ENCODE measurements at regions not wholly inside any gene's neighbourhood (a gene's known extent, or its start where the extent isn't known, plus 50 kb on each side); places are given as distances from the start of the nearest gene placed in this dataset.

DNA sequence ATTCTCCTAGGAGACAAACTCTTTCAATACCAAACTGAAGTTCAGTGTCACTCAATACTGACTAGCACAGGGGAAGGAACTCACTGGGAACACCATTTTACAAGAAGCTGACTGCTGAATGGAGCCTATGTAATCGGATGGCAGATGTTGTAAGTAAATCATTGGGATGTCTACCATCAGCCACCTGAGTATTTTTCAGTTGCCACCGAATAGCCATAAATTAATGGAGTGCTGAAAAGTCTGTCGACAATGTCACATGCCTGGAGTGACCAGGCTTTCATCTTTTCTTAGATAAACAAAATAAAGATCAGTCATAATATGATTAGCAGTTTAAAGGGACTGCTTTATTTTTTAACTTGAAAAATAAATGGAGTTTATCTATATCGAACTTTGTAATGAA, 145.9 kb upstream of the SEMA3E start:
- TF ChIP-seq ZNF558 (tag by site-specific recombination; IDR thresholded peaks at IDR 0.05) (no peak), ZBTB20 (tag by site-specific recombination; IDR thresholded peaks at IDR 0.05) (no peak), ZNF274 (IDR thresholded peaks at IDR 0.05; ENCODE audit: low read length) (no peak), ZNF274 (tag by site-specific recombination; IDR thresholded peaks at IDR 0.05; ENCODE audit: borderline replicate concordance) (no peak), ZNF426 (tag by site-specific recombination; IDR thresholded peaks at IDR 0.05) (no peak), ZNF223 (tag by site-specific recombination; IDR thresholded peaks at IDR 0.05) (no peak), ZNF785 (tag by site-specific recombination; IDR thresholded peaks at IDR 0.05) (no peak), SETDB1 (IDR thresholded peaks at IDR 0.05; ENCODE audit: insufficient read length, low read length) (no peak)
- TF ChIP-seq, protein P1, sequence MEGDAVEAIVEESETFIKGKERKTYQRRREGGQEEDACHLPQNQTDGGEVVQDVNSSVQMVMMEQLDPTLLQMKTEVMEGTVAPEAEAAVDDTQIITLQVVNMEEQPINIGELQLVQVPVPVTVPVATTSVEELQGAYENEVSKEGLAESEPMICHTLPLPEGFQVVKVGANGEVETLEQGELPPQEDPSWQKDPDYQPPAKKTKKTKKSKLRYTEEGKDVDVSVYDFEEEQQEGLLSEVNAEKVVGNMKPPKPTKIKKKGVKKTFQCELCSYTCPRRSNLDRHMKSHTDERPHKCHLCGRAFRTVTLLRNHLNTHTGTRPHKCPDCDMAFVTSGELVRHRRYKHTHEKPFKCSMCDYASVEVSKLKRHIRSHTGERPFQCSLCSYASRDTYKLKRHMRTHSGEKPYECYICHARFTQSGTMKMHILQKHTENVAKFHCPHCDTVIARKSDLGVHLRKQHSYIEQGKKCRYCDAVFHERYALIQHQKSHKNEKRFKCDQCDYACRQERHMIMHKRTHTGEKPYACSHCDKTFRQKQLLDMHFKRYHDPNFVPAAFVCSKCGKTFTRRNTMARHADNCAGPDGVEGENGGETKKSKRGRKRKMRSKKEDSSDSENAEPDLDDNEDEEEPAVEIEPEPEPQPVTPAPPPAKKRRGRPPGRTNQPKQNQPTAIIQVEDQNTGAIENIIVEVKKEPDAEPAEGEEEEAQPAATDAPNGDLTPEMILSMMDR (tag by site-specific recombination; IDR thresholded peaks at IDR 0.05): no peak
- TF ChIP-seq, protein P2, sequence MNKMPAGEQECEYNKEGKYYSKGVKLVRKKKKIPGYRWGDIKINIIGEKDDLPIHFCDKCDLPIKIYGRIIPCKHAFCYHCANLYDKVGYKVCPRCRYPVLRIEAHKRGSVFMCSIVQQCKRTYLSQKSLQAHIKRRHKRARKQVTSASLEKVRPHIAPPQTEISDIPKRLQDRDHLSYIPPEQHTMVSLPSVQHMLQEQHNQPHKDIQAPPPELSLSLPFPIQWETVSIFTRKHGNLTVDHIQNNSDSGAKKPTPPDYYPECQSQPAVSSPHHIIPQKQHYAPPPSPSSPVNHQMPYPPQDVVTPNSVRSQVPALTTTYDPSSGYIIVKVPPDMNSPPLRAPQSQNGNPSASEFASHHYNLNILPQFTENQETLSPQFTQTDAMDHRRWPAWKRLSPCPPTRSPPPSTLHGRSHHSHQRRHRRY (tag by site-specific recombination; IDR thresholded peaks at IDR 0.05): no peak
- TF ChIP-seq, protein P3, sequence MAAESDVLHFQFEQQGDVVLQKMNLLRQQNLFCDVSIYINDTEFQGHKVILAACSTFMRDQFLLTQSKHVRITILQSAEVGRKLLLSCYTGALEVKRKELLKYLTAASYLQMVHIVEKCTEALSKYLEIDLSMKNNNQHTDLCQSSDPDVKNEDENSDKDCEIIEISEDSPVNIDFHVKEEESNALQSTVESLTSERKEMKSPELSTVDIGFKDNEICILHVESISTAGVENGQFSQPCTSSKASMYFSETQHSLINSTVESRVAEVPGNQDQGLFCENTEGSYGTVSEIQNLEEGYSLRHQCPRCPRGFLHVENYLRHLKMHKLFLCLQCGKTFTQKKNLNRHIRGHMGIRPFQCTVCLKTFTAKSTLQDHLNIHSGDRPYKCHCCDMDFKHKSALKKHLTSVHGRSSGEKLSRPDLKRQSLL (tag by site-specific recombination; IDR thresholded peaks at IDR 0.05): no peak
- TF ChIP-seq, protein P4, sequence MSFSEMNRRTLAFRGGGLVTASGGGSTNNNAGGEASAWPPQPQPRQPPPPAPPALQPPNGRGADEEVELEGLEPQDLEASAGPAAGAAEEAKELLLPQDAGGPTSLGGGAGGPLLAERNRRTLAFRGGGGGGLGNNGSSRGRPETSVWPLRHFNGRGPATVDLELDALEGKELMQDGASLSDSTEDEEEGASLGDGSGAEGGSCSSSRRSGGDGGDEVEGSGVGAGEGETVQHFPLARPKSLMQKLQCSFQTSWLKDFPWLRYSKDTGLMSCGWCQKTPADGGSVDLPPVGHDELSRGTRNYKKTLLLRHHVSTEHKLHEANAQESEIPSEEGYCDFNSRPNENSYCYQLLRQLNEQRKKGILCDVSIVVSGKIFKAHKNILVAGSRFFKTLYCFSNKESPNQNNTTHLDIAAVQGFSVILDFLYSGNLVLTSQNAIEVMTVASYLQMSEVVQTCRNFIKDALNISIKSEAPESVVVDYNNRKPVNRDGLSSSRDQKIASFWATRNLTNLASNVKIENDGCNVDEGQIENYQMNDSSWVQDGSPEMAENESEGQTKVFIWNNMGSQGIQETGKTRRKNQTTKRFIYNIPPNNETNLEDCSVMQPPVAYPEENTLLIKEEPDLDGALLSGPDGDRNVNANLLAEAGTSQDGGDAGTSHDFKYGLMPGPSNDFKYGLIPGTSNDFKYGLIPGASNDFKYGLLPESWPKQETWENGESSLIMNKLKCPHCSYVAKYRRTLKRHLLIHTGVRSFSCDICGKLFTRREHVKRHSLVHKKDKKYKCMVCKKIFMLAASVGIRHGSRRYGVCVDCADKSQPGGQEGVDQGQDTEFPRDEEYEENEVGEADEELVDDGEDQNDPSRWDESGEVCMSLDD (tag by site-specific recombination; IDR thresholded peaks at IDR 0.05): no peak
- TF ChIP-seq, protein P5, sequence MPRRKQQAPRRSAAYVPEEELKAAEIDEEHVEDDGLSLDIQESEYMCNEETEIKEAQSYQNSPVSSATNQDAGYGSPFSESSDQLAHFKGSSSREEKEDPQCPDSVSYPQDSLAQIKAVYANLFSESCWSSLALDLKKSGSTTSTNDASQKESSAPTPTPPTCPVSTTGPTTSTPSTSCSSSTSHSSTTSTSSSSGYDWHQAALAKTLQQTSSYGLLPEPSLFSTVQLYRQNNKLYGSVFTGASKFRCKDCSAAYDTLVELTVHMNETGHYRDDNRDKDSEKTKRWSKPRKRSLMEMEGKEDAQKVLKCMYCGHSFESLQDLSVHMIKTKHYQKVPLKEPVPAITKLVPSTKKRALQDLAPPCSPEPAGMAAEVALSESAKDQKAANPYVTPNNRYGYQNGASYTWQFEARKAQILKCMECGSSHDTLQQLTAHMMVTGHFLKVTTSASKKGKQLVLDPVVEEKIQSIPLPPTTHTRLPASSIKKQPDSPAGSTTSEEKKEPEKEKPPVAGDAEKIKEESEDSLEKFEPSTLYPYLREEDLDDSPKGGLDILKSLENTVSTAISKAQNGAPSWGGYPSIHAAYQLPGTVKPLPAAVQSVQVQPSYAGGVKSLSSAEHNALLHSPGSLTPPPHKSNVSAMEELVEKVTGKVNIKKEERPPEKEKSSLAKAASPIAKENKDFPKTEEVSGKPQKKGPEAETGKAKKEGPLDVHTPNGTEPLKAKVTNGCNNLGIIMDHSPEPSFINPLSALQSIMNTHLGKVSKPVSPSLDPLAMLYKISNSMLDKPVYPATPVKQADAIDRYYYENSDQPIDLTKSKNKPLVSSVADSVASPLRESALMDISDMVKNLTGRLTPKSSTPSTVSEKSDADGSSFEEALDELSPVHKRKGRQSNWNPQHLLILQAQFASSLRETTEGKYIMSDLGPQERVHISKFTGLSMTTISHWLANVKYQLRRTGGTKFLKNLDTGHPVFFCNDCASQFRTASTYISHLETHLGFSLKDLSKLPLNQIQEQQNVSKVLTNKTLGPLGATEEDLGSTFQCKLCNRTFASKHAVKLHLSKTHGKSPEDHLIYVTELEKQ (tag by site-specific recombination; IDR thresholded peaks at IDR 0.05; ENCODE audit: borderline replicate concordance): no peak

All from HEK293 (cell line).